ENCODE measurements at regions not wholly inside any gene's neighbourhood (a gene's known extent, or its start where the extent isn't known, plus 50 kb on each side); places are given as distances from the start of the nearest gene placed in this dataset.

GRCh38 chr16:60930291-60930690, 1105.9 kb downstream of the CDH8 start:
- Histone ChIP-seq H3K9ac (ENCODE audit: low read length) (no peak overlapping the region), H4K20me1 (ENCODE audit: insufficient read depth) (no peaks in the 10 kb centered on the region), H3K36me3 (ENCODE audit: insufficient read depth, low read length) (no peaks in the 10 kb centered on the region), H3K4me2 (ENCODE audit: low read length) (no peak overlapping the region), H3K4me3 (ENCODE audit: low read length) (no peak overlapping the region), H3K9me2 (ENCODE audit: insufficient read depth, low read length) (no peaks in the 10 kb centered on the region), H3K27ac (ENCODE audit: low read length) (no peak overlapping the region), H3K27me3 (ENCODE audit: insufficient read depth, low read depth, low read length) (no peaks in the 10 kb centered on the region), H3K9me3 (ENCODE audit: low read length) (no peaks in the 10 kb centered on the region), H2AFZ (ENCODE audit: low read depth, low read length) (no peak overlapping the region), H3K79me2 (replicated peaks; ENCODE audit: insufficient read depth, low read length) (no peaks in the 10 kb centered on the region), H3F3A (ENCODE audit: insufficient read depth, low read length, poor library complexity, severe bottlenecking) (no peaks in the 10 kb centered on the region)
- TF ChIP-seq TAF1 (IDR thresholded peaks at IDR 0.05; ENCODE audit: low read depth), result no peak
- TF ChIP-seq POLR2AphosphoS5 (IDR thresholded peaks at IDR 0.05), result no peak
- no peak for TF ChIP-seq SMC3 (conservative IDR thresholded peaks at IDR 0.05; ENCODE audit: poor library complexity)
- no peak for TF ChIP-seq EP300 (conservative IDR thresholded peaks at IDR 0.05; ENCODE audit: poor library complexity, severe bottlenecking)
- TF ChIP-seq CTCF (IDR thresholded peaks at IDR 0.05; ENCODE audit: poor library complexity, severe bottlenecking), result no peak
- no peak for TF ChIP-seq REST (IDR thresholded peaks at IDR 0.05; ENCODE audit: borderline replicate concordance)
- no peak for TF ChIP-seq RAD21 (conservative IDR thresholded peaks at IDR 0.05)
- TF ChIP-seq MXI1 (conservative IDR thresholded peaks at IDR 0.05; ENCODE audit: poor library complexity, severe bottlenecking), result no peak
- no peak for TF ChIP-seq EZH2 (IDR thresholded peaks at IDR 0.05; ENCODE audit: borderline replicate concordance, insufficient read depth, low read length, poor library complexity, severe bottlenecking)

DNA sequence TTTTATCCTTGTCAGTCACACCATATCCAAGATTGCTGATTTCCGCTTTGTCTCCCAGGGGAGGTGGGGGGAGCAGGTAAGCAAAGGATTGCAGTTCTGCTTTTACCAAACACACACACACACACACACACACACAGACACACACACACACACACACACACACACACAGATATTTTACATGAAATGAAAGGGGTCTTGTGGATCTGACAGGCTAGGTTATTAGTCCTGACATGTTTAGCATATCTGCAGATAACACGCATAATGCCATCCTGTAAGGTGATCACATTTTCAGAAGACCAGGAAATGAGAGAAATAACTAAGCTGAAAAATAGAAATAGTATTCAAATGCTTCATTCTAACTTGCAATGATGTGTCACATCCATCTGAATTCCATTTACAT, 1113.3 kb downstream of the CDH8 start:
- Histone ChIP-seq H3K9ac (ENCODE audit: low read length) (no peak overlapping the region), H4K20me1 (ENCODE audit: insufficient read depth) (no peaks in the 10 kb centered on the region), H3K9me3 (ENCODE audit: low read length) (no peaks in the 10 kb centered on the region), H3K27me3 (ENCODE audit: insufficient read depth, low read depth, low read length) (no peaks in the 10 kb centered on the region), H3K4me3 (ENCODE audit: low read length) (no peak overlapping the region), H3K27ac (ENCODE audit: low read length) (no peak overlapping the region), H3K79me2 (replicated peaks; ENCODE audit: insufficient read depth, low read length) (no peaks in the 10 kb centered on the region), H2AFZ (ENCODE audit: low read depth, low read length) (no peak overlapping the region), H3K36me3 (ENCODE audit: insufficient read depth, low read length) (no peaks in the 10 kb centered on the region), H3F3A (ENCODE audit: insufficient read depth, low read length, poor library complexity, severe bottlenecking) (peaks cover 3% of the 10 kb centered on the region), H3K4me2 (ENCODE audit: low read length) (peak overlapping the region; percentile 3), H3K9me2 (ENCODE audit: insufficient read depth, low read length) (no peaks in the 10 kb centered on the region)
- peak; percentile 84 for TF ChIP-seq EP300 (conservative IDR thresholded peaks at IDR 0.05; ENCODE audit: poor library complexity, severe bottlenecking)
- no peak for TF ChIP-seq CTCF (IDR thresholded peaks at IDR 0.05; ENCODE audit: poor library complexity, severe bottlenecking)
- TF ChIP-seq REST (IDR thresholded peaks at IDR 0.05; ENCODE audit: borderline replicate concordance), result peak; percentile 33
- peak; percentile 20 for TF ChIP-seq RAD21 (conservative IDR thresholded peaks at IDR 0.05)
- TF ChIP-seq TAF1 (IDR thresholded peaks at IDR 0.05; ENCODE audit: low read depth), result no peak
- peak; percentile 81 for TF ChIP-seq POLR2AphosphoS5 (IDR thresholded peaks at IDR 0.05)
- TF ChIP-seq EZH2 (IDR thresholded peaks at IDR 0.05; ENCODE audit: borderline replicate concordance, insufficient read depth, low read length, poor library complexity, severe bottlenecking), result no peak

Measured in neural cell (in vitro differentiated cells).